ENCODE measurements at regions not wholly inside any gene's neighbourhood (a gene's known extent, or its start where the extent isn't known, plus 50 kb on each side); places are given as distances from the start of the nearest gene placed in this dataset.

DNA sequence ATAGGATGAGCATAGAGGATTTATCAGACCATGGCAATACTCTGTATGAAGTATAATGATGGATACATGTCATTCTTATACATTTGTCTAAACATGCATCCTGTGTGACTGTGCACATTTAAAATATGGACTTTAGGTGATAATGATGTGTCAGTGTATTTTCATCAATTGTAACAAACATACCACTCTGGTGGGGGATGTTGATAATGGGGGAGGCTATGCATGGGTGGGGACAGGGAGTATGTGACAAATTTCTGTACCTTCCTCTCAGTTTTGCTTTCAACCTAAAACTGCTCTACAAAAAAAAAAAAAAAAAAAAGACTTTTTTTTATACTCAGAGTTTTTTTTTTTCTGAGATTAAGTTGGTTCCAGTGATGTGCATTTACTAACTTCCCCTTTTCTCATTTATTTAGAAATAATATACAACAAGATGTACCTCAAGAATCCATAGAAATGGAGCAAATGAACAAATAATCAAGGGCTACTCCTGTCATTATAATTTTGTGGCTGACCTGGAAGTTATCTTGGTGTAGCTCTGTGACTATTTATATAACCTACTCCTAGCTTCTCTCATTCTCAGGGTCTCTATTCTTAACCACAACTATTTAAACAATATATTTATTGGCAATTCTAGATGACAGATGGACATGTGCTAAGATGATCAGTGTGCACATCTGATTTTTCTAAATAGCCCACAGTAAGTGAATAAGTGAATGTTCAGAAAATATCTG is 108.9 kb upstream of the ITGA4 start:
- no peak for DNase-seq

DNA sequence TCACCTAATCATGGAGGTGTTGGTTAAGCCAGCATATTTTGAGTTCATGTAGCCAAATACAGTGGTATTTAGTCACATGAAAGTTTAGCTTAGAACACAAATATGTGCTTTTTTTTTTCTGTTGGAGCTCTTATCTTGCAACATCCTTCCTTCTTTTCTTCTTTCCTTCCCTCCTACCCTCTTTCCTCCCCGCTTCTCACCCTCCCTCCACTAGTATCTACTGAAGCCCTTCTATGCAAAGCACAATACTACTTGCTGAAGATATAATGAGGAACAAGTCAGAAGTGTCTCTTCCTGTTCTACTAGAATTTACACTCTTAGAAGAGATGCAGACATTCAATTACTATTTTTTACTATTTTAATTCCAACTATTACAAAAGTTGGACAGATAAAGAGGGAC is 105.0 kb upstream of the ITGA4 start:
- DNase-seq = no peak

DNA sequence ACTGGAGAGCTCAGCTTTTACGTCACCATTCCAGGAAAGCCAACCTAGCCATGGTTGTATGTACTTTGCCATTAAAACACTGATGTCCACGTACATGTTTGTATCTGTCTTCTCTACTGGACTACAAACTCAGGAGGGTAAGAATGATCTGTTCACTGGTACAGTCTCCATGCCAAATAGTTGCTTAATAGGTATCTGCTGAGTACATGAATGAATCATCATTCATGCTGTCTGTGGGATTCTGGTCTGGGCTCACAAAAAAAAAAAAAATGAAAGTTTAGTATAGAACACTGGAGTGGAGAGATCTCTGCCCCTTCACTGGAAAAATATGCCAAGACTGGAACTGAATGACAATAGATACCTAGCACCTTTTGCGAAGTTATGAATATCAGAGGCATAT is 102.6 kb upstream of the ITGA4 start:
- no peak for DNase-seq

DNA sequence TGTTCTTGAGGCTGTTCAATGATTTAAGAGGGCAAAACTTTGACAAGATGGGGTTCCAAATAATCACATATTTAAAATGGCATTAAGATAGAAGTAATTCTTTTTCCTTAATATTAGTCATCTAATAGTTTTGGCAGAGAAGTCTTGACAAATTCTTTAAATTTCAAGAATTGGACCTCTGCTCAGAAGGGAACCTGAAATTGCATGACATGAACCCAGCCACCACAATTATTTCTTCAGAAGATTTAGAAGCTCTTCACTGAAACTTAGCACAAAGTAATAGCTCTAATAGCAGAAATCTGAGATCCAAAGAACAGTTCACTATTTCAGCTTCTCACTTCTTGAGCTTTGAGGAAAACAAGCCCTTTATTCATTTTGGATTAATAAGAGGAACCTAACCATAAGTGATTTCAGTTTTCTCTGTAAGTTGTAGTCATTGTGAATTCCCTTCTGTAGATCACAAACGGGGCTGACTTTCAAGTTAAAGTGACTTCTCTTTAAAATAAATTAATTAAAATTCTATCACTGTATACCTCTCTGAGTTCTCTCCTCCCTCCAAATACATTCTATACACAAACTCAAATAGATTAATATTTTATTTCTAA is 100.6 kb upstream of the ITGA4 start:
- DNase-seq = no peak

DNA sequence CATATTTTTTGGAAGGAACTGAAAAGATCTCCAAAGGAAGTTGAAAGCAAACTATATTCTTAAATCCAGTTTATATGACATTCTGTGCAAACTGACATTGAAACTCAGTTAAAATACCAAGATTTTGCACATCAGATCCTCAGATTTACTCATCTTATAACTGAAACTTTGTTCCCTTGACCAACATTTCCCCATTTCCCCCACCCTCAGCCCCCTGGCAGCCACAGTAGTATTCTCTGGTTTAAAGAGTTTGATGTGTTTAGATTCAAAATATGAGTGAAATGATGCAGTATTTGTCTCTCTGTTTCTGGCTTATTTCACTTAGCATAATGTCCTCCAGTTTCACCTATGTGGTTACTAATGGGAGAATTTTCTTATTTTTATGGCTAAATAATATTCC is 99.2 kb upstream of the ITGA4 start:
- DNase-seq = no peak

DNA sequence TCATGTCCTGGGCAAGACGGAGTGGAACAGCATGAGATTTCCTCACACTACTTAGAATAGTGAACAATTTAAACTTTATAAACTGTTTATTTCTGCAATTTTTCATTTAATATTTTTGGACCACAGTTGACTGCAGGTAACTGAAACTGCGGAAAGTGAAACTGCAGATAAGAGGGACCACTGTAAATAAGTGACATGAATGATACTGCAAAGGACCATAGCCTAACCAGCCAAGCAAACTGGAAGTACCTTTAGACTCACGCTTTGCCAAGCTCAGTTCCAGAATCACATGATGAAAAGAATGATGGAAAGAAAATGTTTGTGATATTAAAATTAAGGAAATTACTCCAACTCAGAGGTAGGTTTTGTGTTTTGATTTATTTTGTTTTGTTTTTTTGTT is 94.6 kb upstream of the ITGA4 start:
- no peak for DNase-seq

DNA sequence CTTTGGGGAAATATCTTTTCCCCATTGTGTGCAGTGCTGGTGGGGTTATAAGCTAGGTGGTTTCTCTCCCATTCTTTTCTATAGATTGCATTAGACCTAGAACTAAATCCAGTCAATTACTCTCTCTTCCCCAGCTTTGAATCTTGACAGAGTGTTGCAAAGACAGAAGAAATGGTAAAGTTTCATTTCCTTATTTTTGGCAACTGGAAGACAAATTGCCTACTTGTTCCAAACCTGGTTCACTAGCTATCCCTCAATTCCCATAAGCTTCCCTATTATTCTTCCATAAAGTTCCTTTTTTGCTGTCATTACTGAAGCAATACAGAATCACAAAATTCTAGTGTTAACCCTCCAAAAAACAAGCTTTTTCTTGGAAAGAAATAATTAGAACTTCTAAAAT is 94.0 kb upstream of the ITGA4 start:
- DNase-seq = no peak

DNA sequence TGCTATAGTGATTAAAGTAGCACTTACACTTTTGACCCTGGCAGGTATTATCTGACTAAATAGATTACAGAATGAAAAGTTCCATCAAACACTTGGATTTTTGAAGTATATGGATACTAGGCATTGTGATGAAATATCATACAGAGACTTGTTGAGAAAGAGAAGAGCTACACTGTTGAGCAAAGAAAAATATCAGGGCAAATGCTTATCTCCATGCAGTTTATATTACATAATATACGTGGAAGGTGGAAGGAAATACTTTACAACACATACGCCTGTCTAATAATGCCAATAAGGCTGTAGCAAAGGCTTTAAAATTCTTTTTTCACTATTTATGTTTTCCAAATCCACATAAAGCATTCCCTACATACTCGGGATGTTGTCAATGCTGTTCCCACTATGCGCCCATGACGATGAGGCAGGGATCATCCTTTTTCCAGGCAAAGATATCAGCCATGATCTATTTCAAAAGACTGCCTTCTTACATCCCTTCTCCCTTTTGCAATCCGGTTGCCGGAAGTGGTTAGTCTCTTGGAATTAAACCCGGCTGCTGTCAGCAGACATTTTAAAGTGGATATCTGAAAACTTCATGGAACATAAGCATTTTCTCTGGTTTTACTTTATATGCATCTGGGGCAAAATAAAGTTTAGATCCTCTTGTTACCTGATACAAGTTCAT is 92.6 kb upstream of the ITGA4 start:
- DNase-seq = no peak

DNA sequence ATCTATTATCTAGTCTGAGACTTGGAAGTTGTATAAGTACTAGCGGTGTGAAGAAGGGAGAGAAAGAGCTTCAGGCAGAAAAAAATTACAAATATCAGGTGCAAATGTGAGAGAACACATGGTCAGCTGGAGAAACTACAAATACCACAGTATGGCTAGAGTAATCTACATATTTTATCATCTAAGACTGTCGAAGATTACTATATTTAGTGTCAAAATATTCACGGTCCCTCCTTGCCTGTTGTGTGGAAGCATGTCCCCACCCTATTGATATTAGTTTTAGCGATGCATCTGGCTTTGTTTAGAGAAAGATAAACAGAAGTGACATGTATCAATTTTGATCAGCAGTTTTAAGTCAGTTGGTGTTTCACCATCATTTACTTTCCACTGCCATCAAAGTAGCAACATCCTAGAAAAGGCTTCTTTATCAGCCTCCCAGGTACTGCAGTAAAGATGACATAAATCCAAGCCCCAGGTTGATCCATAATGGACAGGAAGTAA is 90.5 kb upstream of the ITGA4 start:
- no peak for DNase-seq

DNA sequence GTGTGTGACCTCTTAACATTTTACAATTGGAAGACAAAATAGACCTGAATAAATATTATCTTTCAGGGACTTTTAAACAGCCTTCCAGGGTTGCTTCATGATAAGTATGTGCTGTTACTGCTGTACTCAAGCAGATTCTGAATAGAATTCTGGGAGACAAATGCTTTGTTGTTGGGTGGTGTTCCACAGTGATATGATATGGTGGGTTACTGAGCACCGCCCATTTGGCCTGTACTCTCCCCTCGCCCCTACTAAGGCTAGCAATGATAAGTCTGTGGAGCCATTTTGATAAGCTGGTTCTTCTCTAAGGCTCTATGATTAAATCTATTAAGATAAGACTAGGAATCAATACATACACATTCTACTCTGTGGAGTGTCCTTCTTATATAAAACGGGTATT is 89.8 kb upstream of the ITGA4 start:
- DNase-seq = no peak

DNA sequence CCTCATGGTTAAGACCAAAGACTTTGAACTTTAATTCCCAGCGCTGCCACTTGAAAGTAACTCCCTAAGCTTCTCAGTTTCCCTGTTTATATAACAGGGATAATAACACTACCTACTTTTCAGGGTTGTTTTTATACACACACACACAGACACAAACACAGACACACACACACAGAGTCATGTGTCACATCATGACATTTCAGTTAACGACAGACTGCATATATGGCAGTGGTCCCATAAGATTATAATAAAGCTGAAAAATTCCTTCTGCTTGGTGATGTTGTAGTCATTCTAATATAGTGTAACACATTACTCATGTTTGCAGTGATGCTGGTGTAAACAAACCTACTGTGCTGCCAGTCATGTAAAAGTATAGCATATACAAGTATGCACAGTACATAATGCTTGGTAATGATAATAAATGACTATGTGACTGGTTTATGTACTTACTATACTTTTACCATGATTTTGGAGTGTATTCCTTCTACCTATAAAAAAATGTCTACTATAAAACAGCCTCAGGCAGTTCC is 89.2 kb upstream of the ITGA4 start:
- no peak for DNase-seq

DNA sequence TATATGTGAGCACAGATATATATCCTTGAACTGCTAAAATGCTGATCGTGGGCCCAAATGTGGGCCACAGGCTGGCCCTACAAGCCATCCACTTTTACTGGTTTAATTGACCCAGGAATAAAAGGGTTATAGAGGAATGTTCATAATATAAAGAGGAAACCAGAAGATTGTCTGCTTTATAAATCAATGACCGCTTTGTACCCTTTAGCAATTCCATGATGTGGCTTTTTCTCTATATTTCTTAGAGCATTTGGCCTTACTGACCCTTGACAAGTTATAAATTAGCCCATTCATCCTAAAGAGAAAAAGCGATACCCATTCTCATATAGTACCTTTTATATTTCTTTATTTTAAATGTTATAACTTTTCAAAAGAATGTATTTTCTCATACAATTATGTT is 87.1 kb upstream of the ITGA4 start:
- DNase-seq = no peak

DNA sequence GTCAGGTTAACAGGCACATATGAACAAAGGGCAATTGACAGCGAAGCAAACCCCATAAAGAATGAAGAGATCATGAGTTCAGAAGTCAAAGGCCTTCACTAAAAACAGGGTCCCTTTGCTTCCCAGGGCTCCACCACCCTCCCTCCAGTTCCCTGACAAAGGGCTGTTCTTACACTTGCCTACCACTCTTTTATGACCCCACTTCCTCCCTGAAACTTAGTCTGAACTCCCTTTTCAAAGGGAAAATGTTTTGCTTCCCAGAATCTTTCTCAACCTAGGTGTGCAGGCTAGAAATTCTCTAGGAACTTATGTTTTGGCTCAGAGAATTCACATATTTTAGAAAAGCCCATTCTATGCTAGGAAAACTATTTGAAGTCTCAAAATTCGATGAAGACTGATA is 86.0 kb upstream of the ITGA4 start:
- no peak for DNase-seq

DNA sequence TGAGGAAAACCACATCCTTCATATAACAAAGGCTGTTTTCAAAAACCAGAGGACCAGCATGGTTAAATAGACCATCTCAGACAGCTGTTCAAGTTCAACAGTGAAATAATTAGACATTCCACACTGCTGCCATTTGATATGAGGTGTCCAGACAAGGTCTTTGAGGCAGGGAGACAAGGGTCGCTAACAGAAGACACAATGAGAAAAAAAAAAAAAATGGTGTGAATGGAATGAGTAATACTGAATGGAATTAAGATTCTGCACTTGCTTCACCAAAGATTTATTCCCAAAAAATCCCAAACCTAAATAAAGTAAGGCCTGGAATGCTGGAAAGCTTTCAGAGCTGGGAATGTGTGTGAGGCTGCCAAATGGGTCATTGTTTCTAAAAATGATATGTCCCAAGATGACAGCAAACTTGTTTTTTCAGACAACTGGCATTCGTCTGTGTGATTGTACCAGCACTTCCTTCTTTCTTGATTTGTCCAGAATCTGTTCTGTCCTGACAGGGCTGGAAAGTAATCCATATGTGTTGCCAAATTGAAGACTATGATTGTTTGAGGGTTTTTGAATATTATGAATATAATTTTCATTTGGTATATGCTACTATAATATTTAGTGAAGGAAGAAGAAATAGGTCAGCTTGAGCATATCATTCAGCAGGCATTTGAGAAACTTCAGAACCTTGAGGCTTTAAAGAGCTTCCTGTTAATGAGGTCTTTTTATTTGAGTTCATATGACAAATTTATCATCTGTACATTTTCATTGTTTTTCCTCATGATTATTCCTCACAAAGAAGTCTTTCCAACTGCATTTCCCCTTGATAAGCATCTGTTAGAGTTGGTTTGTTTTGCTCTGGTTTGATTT is 85.2 kb upstream of the ITGA4 start:
- DNase-seq = no peak

DNA sequence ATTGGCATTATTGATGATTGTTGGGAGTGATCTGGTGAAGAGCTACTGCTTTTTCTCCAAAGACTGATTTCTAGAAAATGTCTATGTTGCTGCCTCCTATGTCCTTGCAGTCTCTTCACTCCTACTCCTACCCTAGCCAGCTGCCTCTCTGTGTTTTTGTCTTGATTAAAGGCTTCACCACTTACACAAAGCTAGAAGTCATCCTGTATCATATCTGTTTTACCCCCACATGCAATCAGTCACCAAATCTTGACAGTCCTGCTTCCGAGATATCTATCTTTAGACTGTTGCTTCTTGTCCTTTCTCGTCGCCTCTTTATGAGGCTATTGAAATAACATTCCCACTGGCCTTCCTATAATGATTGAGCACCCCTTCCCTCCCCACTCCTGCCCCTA is 84.5 kb upstream of the ITGA4 start:
- no peak for DNase-seq

DNA sequence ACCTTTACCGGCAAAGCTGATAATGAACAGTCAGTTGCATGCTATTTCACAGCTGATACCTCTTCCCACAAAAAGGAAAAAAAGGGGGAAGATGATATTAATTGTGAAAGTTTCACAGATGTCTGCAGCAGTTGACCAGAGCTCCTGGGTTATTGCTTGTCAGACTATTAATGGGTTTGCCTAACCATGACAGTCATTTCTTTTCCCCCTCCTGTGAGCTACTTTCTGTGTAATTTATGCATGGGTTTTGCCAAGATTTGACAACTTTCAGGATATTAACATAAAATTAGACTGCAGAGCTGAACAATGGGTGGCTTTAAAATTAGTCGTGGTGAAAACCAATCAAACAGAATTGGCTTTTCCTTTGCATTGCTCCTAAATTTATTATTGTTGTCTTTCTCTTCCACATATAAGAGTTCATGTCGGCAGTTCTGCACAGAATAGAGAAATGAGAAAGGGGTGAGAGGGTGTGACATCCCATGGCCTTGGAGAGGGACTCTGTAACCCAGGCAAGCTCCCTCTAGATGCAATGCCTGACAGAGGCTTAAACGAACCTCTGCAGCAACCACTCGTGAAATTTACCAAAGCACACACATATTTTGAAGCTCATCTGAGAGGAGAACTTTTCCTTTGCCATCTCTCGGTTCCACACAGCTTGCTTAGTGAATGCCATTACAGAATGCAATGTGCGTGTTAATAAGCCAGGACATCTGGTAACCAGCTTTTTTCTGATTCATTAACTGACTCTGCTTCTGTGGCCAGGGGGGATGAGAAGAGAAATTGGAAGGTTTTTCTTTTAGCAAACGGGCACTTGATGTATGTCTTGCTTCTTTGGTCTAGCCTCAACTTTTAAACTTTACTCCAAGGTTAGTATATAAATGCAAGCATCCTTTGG is 82.2 kb upstream of the ITGA4 start:
- DNase-seq = no peak

DNA sequence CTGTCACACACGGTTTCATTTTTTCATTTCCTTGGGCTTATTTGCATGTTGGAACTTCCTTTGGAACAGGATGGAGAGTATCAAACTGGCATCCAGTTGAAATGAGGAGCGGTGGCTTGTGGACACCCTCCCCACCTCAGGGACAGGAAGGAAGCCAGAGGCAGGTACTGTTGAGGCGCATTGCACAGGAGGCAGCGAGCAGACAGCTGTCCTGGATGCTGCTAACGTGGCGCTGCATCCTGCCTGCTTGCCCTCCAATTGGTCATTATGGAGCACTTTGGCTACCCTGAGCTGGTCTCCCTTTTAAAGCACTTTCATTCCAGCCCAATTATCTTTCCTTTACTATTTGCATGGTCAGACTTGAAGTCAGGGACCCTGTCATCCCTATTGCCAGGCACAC is 80.7 kb upstream of the ITGA4 start:
- DNase-seq = no peak

DNA sequence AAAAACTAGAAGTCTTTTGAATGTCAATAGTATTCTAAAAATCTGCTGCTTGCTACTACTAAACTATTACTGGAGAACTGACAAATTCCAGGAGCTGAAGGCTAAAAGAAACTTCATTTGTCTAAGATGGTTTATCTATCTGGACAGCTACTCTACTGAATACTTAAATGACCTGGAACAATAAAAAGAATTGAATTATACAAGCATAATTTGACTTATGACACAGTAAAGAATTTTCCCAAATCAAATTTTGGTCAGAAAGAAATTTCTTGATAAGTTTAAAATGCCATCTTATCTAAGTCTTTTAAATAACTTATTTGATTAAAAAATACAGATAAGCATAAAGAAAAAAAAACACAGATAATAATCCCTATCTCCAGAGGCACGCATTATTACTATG is 80.2 kb upstream of the ITGA4 start:
- no peak for DNase-seq

DNA sequence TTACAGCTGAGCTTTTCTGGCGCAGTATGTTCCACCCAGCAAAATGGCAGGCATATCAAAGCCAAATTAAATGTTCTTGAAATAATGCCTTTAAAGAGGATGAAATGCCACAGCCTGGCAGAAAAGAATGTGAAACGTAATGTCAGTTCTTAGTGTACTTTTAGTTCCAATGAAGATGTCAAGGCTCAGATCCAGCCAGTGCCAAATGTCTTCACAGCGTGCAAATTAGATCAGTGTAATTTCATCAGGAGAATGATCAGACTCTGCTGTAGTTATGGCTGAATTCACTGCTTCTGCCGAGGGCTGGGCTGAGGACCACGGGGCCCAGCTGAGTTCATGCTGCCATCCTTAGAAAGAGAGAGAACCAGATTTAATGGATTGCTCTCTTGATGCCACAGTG is 78.7 kb upstream of the ITGA4 start:
- no peak for DNase-seq

DNA sequence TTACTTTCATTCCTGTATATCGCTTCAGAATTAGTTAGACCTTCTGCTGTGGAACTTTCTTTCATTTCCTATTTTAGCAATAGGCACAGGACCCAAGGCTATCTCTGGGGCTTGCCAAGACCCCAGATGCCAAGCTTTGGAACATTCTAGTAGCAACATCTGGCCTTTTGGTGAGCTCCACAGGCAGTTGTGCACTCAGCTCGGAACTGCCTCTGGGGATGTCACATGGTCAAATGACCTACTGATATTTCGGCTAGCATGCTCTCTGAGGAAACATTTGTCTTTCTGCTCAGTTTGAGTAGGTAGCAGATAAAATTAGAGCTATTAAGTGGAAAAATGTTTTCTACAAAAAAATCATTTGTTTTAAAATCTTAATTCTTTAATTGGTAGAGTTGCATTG is 76.6 kb upstream of the ITGA4 start:
- DNase-seq = no peak

DNA sequence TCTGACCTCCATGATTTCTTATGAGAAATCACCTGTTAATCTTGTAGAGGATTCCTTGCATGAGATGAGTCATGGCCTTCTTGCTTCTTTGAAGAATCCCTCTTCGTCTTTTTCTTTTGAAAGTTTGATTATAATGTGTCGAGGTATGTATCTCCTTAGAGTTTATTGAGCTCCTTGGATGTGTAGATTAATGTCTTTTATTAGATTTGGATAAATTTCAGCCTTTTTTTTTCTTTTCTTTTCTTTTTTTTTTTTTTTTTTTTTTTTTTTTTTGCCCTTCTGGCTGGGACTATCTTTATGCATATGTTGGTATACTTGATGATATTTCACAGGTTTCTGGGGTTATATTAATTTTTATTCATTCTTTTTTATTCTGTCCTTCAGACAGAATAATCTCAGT is 72.3 kb upstream of the ITGA4 start:
- no peak for DNase-seq
